Vagina (tissue), 2 donors: ENCODE measurements at regions not wholly inside any gene's neighbourhood (a gene's known extent, or its start where the extent isn't known, plus 50 kb on each side); places are given as distances from the start of the nearest gene placed in this dataset.
"Not testable (repeated sequence)": the region's sequence is repeated elsewhere in the genome, so short reads cannot be mapped to it uniquely, and the experiment has no call there.

Source experiments
- DNase-seq, 2 donors: peaks; one replicate each; pipeline ENCODE4 v3.0.0-alpha.2; 2017; ENCODE audit errors: extremely low spot score in 2 of 2
- H3K27ac ChIP-seq: fragments of 200-600 bp; sonication (generic); one replicate; pipeline ENCODE4 v1.5.1; 2019
- H3K27me3 ChIP-seq: fragments of 200-600 bp; sonication (generic); one replicate; pipeline ENCODE4 v1.5.1; 2019
- H3K36me3 ChIP-seq, 2 donors: fragments of 200-600 bp; sonication (generic); one replicate each; pipeline ENCODE4 v1.5.1; 2017 to 2019
- H3K4me1 ChIP-seq: fragments of 200-600 bp; sonication (generic); one replicate; pipeline ENCODE4 v1.5.1; 2019
- H3K4me3 ChIP-seq, 2 donors: fragments of 200-600 bp; sonication (generic); 1 replicate in 1 of 2; 2 replicates in 1 of 2; pipeline ENCODE4 v1.5.1; 2016 to 2019
- H3K9me3 ChIP-seq: fragments of 200-600 bp; sonication (generic); one replicate; pipeline ENCODE4 v1.5.1; 2019
- POLR2A ChIP-seq, 2 donors: fragments of 450-650 bp; IDR thresholded peaks; one replicate each; pipeline ENCODE4 v1.6.1; 2017; ENCODE audit warnings: antibody characterized with exemption in 2 of 2, mild to moderate bottlenecking in 2 of 2, moderate library complexity in 2 of 2
- POLR2AphosphoS5 ChIP-seq, 2 donors: sonication (generic); formaldehyde crosslinking; IDR thresholded peaks; one replicate each; pipeline ENCODE4 v1.9.0; 2017; ENCODE audit warnings: antibody characterized with exemption in 2 of 2, mild to moderate bottlenecking in 2 of 2, low read depth in 1 of 2; ENCODE audit not compliant: insufficient read depth in 1 of 2
- intact Hi-C: fragments of 100-400 bp; cut with DNase I; formaldehyde crosslinking; loops from one replicate; pipeline ENCODE4 v1.15.1; 2023
- TF ChIP-seq, protein P1 (sequence below), 3 experiments: fragments of 450-650 bp in 2 of 3; fragments of 200-600 bp in 1 of 3; sonication (generic) in 1 of 3; IDR thresholded peaks; one replicate each; pipeline ENCODE4 v1.5.1; 2017 to 2019; ENCODE audit warnings: antibody characterized with exemption in 3 of 3, mild to moderate bottlenecking in 2 of 3, moderate library complexity in 2 of 3

GRCh38 chr1:55768327-55768952, 553.3 kb upstream of the USP24 start:
- intact Hi-C loops, result no loop called here
- TF ChIP-seq, protein P1, sequence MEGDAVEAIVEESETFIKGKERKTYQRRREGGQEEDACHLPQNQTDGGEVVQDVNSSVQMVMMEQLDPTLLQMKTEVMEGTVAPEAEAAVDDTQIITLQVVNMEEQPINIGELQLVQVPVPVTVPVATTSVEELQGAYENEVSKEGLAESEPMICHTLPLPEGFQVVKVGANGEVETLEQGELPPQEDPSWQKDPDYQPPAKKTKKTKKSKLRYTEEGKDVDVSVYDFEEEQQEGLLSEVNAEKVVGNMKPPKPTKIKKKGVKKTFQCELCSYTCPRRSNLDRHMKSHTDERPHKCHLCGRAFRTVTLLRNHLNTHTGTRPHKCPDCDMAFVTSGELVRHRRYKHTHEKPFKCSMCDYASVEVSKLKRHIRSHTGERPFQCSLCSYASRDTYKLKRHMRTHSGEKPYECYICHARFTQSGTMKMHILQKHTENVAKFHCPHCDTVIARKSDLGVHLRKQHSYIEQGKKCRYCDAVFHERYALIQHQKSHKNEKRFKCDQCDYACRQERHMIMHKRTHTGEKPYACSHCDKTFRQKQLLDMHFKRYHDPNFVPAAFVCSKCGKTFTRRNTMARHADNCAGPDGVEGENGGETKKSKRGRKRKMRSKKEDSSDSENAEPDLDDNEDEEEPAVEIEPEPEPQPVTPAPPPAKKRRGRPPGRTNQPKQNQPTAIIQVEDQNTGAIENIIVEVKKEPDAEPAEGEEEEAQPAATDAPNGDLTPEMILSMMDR (IDR thresholded peaks at IDR 0.05), result no peak
- TF ChIP-seq POLR2AphosphoS5 (IDR thresholded peaks at IDR 0.05; ENCODE audit: insufficient read depth in 1 of 2, low read depth in 1 of 2) (no peak), POLR2A (IDR thresholded peaks at IDR 0.05) (no peak)

DNA sequence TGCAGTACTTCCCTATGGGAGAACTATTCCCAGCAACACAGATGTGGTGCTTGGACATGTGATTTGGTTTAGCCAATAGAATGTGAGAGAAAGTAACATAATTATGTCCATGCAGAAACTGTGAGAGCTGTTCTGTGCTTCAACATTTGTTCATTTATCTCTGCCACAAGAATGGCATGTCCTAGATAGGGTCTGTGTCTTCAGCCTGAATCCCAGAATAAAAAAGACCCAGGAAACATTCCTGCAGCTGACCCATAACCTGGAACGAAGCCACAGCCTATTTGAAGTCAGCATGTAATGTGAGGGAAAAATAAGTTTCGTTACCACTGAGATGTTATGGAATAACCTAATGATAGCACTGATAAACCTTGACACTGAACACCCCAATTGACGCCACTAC, 552.0 kb upstream of the USP24 start:
- H3K36me3 ChIP-seq, result no peaks in the 10 kb centered on the region
- intact Hi-C loops, result no loop called here
- TF ChIP-seq POLR2A (IDR thresholded peaks at IDR 0.05), result no peak

More at GRCh38 chr1:55768327-55768952, 553.3 kb upstream of the USP24 start:
- Histone ChIP-seq H3K4me3 (no peak overlapping the region), H3K27ac (no peak overlapping the region), H3K27me3 (no peaks in the 10 kb centered on the region), H3K9me3 (no peaks in the 10 kb centered on the region), H3K4me1 (no peaks in the 10 kb centered on the region), H3K36me3 (no peaks in the 10 kb centered on the region)
- no peak for DNase-seq

GRCh38 chr1:55765505-55765904, 550.3 kb upstream of the USP24 start:
- H3K27me3 ChIP-seq, DNase-seq, H3K9me3 ChIP-seq, H3K36me3 ChIP-seq, H3K4me3 ChIP-seq, H3K4me1 ChIP-seq, intact Hi-C loops, H3K27ac ChIP-seq: not testable (repeated sequence)

More for the DNA sequence above, 552.0 kb upstream of the USP24 start:
- H3K27ac ChIP-seq, result no peak overlapping the region
- no peaks in the 10 kb centered on the region for H3K27me3 ChIP-seq
- no peak for DNase-seq
- no peaks in the 10 kb centered on the region for H3K9me3 ChIP-seq
- H3K4me1 ChIP-seq, result no peaks in the 10 kb centered on the region
- H3K4me3 ChIP-seq, result no peak overlapping the region

GRCh38 chr1:55751776-55752175, 536.6 kb upstream of the USP24 start:
- H3K27ac ChIP-seq, result no peak overlapping the region
- intact Hi-C loops, result no loop called here
- H3K4me3 ChIP-seq, result no peak overlapping the region
- TF ChIP-seq POLR2AphosphoS5 (IDR thresholded peaks at IDR 0.05; ENCODE audit: insufficient read depth in 1 of 2, low read depth in 1 of 2) (no peak), POLR2A (IDR thresholded peaks at IDR 0.05) (no peak)
- TF ChIP-seq, protein P1 (IDR thresholded peaks at IDR 0.05), result no peak
- no peaks in the 10 kb centered on the region for H3K27me3 ChIP-seq
- peaks cover 8% of the 10 kb centered on the region for H3K4me1 ChIP-seq
- DNase-seq, result no peak
- H3K36me3 ChIP-seq, result no peaks in the 10 kb centered on the region
- no peaks in the 10 kb centered on the region for H3K9me3 ChIP-seq

- H3K4me3 ChIP-seq, result no peak overlapping the region
- H3K36me3 ChIP-seq, result no peaks in the 10 kb centered on the region
- intact Hi-C loops, result no loop called here
- H3K4me1 ChIP-seq, result peaks cover 8% of the 10 kb centered on the region
- H3K27ac ChIP-seq, result no peak overlapping the region
- TF ChIP-seq, protein P1 (IDR thresholded peaks at IDR 0.05), result no peak
- TF ChIP-seq POLR2A (IDR thresholded peaks at IDR 0.05), result no peak
- TF ChIP-seq POLR2AphosphoS5 (IDR thresholded peaks at IDR 0.05; ENCODE audit: insufficient read depth in 1 of 2, low read depth in 1 of 2), result no peak
- H3K9me3 ChIP-seq, result no peaks in the 10 kb centered on the region
- H3K27me3 ChIP-seq, result no peaks in the 10 kb centered on the region
- DNase-seq, result no peak
Observed at GRCh38 chr1:55750628-55750995, 535.4 kb upstream of the USP24 start.

- DNase-seq, result no peak
- TF ChIP-seq POLR2AphosphoS5 (IDR thresholded peaks at IDR 0.05; ENCODE audit: insufficient read depth in 1 of 2, low read depth in 1 of 2) (no peak), POLR2A (IDR thresholded peaks at IDR 0.05) (no peak)
- TF ChIP-seq, protein P1 (IDR thresholded peaks at IDR 0.05), result no peak
- Histone ChIP-seq H3K4me3 (no peak overlapping the region), H3K27me3 (no peaks in the 10 kb centered on the region), H3K4me1 (peaks cover 8% of the 10 kb centered on the region), H3K9me3 (no peaks in the 10 kb centered on the region), H3K36me3 (no peaks in the 10 kb centered on the region), H3K27ac (no peak overlapping the region)
- intact Hi-C loops, result no loop called here
Observed at GRCh38 chr1:55749975-55750627, 534.9 kb upstream of the USP24 start.
